DOHH2 (cell line): ENCODE measurements at regions not wholly inside any gene's neighbourhood (a gene's known extent, or its start where the extent isn't known, plus 50 kb on each side); places are given as distances from the start of the nearest gene placed in this dataset.

Experiments used
- EZH2phosphoT487 ChIP-seq: fragments of 200-600 bp; sonication (generic); IDR thresholded peaks from 2 replicates; pipeline ENCODE4 v1.6.1; 2017; ENCODE audit warnings: borderline replicate concordance, mild to moderate bottlenecking, antibody characterized with exemption, low read length, moderate library complexity, mixed read lengths
- TF ChIP-seq, protein P1 (sequence below): fragments of 200-600 bp; sonication (generic); IDR thresholded peaks from one replicate; pipeline ENCODE4 v1.5.1; 2014; ENCODE audit warnings: antibody characterized with exemption, mild to moderate bottlenecking, low read depth, low read length; ENCODE audit not compliant: poor library complexity, severe bottlenecking

- TF ChIP-seq, protein P1, sequence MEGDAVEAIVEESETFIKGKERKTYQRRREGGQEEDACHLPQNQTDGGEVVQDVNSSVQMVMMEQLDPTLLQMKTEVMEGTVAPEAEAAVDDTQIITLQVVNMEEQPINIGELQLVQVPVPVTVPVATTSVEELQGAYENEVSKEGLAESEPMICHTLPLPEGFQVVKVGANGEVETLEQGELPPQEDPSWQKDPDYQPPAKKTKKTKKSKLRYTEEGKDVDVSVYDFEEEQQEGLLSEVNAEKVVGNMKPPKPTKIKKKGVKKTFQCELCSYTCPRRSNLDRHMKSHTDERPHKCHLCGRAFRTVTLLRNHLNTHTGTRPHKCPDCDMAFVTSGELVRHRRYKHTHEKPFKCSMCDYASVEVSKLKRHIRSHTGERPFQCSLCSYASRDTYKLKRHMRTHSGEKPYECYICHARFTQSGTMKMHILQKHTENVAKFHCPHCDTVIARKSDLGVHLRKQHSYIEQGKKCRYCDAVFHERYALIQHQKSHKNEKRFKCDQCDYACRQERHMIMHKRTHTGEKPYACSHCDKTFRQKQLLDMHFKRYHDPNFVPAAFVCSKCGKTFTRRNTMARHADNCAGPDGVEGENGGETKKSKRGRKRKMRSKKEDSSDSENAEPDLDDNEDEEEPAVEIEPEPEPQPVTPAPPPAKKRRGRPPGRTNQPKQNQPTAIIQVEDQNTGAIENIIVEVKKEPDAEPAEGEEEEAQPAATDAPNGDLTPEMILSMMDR = no peak
- TF ChIP-seq EZH2phosphoT487 = no peak
Measured at GRCh38 chrX:117840645-117841044, 276.0 kb downstream of the KLHL13 start.
